Renal cortex interstitium (tissue), 11 donors: ENCODE measurements at regions not wholly inside any gene's neighbourhood (a gene's known extent, or its start where the extent isn't known, plus 50 kb on each side); places are given as distances from the start of the nearest gene placed in this dataset.

Experiments
- DNase-seq, 11 donors: peaks; one replicate each; pipeline ENCODE4 v3.0.0-alpha.2; 2013; ENCODE audit warnings: low read depth in 9 of 11, low spot score in 4 of 11; ENCODE audit errors: extremely low read depth in 1 of 11

GRCh38 chr4:114465766-114466165, 132.8 kb upstream of the UGT8 start:
- no peak for DNase-seq

GRCh38 chr4:114466299-114466698, 132.3 kb upstream of the UGT8 start:
- DNase-seq: no peak

GRCh38 chr4:114472269-114473032, 126.2 kb upstream of the UGT8 start:
- DNase-seq: no peak

- DNase-seq: no peak
These were observed 124.3 kb upstream of the UGT8 start for GRCh38 chr4:114474188-114474800.

- no peak for DNase-seq
These were observed 122.3 kb upstream of the UGT8 start for GRCh38 chr4:114476310-114476709.

DNA sequence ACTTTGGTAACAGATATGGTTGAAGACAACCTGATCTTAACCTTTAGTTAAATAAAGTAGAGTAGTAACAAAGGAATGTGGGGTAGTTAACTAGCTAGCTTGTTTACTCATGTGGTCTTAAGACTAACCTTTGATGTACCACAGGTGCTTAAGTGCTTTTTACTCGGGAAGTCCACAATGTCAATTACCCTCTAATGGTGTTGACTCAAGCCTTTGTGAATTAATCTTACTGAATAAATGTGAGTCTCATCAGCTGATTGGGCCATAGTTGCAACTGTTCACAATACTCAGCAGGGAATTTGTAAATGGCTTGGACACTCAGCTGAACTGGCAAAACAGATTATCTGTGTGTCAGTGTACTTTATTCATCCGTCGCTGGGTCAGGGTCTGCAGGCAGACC, 119.0 kb upstream of the UGT8 start:
- DNase-seq: no peak

DNA sequence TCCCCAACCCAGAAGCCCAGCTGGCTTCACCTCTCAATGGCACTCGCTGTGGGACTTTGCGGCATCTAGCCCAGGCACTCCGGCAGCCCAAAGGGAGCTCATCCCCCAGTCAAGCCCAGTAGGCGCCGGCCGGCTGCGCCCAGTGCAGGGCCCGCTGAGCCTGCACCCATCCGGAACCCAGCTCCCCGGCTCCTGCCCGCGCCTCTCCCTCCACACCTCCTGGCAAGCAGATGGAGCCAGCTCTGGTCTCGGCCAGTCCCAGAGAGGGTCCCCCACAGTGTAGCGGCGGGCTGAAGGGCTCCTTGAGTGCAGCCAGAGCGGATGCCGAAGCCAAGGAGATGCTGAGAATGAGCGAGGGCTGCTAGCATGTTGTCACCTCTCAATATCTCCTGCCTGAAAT, 116.8 kb upstream of the UGT8 start:
- DNase-seq: no peak

- no peak for DNase-seq
These were observed 111.5 kb upstream of the UGT8 start for GRCh38 chr4:114487101-114487500.

DNA sequence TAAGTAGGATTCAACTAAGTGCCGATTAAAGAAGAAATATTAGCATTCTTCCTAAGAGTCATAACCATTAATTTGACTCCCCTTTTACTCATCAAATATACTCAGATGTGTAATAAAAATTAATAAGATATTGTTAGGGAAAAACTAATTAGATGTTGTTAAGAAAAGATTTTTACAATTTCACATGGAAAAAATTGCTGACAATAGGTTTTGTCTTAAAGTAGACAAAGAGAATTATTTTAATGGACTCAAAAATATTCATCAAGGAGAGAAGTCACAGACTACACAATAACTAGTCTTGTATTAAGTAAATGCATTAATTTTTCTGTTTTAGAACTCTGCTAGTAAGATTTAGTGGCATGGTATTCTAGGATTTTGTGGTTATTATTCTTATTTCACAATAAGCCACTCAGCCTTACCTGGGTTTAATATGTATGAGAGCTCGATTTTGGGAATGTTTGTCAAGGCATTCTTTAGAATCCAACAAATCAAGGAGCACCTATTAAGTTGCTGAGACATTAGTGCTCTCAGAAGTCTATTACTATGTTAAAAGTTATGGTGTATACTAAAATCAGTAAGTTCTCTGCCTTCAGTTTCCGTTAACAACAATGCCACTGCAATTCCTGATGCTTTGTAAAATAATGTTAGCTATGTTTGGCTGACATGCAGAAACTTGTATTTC, 110.2 kb upstream of the UGT8 start:
- no peak for DNase-seq

DNA sequence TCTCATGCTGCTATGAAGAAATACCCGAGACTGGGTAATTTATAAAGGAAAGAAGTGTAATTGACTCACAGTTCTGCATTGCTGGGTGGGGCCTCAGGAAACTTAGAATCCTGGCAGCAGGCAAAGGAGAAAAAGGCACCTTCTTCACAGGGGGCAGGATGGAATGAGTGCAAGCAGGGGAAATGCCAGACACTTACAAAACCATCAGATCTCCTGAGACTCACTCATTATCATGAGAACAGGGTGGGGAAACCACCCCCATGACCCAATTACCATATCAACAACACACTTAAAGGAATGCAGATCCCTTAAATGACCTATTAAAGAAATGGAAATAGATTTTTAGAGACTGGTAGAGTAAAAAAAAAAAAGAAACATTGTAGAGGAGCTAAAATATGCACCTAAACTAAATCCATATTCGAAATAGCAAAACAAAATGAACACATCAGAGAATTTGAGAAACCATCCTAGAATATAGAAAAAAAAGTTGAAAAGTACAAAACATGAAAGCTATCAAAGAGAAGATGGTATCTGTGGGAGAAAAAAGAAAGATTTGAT, 104.3 kb upstream of the UGT8 start:
- no peak for DNase-seq

DNA sequence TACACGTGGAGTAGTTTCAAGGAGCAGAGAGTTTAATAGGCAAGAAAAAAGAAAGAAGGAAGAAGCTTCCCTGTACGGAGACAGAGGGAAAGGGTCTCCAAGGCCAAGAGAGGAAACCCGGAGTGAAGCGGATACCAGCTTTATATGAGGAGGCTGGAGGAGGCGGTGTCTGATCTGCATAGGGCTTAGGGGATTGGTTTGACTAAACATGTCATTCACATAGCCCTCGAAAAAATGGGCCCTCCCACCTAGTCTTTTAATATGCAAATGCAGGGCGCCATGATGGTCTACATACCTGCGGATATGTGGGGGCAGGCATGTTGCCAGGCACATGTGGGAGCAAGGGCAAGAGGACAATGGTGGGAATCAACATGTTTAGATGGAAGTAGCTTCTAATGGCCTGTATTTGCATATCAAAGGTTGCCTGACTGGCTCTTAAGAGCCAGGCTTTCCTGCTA, 103.1 kb upstream of the UGT8 start:
- no peak for DNase-seq

GRCh38 chr4:114497116-114497515, 101.5 kb upstream of the UGT8 start:
- no peak for DNase-seq

GRCh38 chr4:114509340-114509739, 89.3 kb upstream of the UGT8 start:
- DNase-seq: no peak

- no peak for DNase-seq
These were observed 85.9 kb upstream of the UGT8 start for GRCh38 chr4:114512595-114513295.

- no peak for DNase-seq
These were observed 79.2 kb upstream of the UGT8 start for GRCh38 chr4:114519368-114519767.

- DNase-seq: no peak
These were observed 71.4 kb upstream of the UGT8 start for GRCh38 chr4:114527170-114527569.

- DNase-seq: no peak
These were observed 71.0 kb upstream of the UGT8 start for GRCh38 chr4:114527637-114528036.

- DNase-seq: no peak
These were observed 62.9 kb upstream of the UGT8 start for GRCh38 chr4:114535725-114536124.

- no peak for DNase-seq
These were observed 61.3 kb upstream of the UGT8 start for GRCh38 chr4:114537352-114537751.
